ENCODE measurements at regions not wholly inside any gene's neighbourhood (a gene's known extent, or its start where the extent isn't known, plus 50 kb on each side); places are given as distances from the start of the nearest gene placed in this dataset.
A peak's percentile ranks its signal among the peaks of the same experiment; 100 is the strongest.

- H3K4me3 ChIP-seq = no peak overlapping the region
- 71 to 90% methylated on average over 2 of the region's 2 CpGs for WGBS, 2 donors
- TF ChIP-seq POLR2A (IDR thresholded peaks at IDR 0.05) = no peak
- H3K27ac ChIP-seq = peak overlapping the region in 1 of 4 donors; percentile 32
- peaks cover 0 to 13% (median 9%) of the 10 kb centered on the region in 3 donors for H3K4me1 ChIP-seq
- no peak for DNase-seq
- no peaks in the 10 kb centered on the region for H3K27me3 ChIP-seq
- no peaks in the 10 kb centered on the region for H3K36me3 ChIP-seq
- no peaks in the 10 kb centered on the region for H3K9me3 ChIP-seq
- intact Hi-C loops (cut with DNase I) = no loop called here
Observed at GRCh38 chr3:25235466-25235865, 192.6 kb upstream of the RARB start.

DNA sequence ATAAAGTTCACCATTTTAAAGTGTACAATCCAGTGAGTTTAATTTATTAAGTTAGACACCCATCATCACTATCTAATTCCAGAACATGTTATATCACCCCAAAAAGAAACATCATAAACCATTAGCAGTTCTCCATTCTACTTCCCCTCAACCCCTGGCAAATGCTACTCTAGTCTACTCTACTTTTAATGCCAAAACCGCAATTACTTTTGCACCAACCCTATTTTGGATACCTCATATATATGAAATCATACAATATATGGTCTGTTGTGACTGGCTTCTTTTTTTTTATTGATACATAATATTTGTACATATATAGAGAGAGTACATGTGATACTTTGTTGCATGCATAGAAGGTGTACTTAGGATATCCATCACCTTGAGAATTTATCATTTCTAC lies 190.5 kb upstream of the RARB start:
- intact Hi-C loops (cut with DNase I) = no loop called here
- H3K27ac ChIP-seq = no peak overlapping the region
- 77 to 78% methylated on average over 1 of the region's 1 CpG for WGBS, 2 donors
- no peak overlapping the region for H3K4me3 ChIP-seq
- no peaks in the 10 kb centered on the region for H3K36me3 ChIP-seq
- H3K4me1 ChIP-seq = peaks cover 0 to 13% (median 9%) of the 10 kb centered on the region in 3 donors
- DNase-seq = no peak
- TF ChIP-seq, protein P1, sequence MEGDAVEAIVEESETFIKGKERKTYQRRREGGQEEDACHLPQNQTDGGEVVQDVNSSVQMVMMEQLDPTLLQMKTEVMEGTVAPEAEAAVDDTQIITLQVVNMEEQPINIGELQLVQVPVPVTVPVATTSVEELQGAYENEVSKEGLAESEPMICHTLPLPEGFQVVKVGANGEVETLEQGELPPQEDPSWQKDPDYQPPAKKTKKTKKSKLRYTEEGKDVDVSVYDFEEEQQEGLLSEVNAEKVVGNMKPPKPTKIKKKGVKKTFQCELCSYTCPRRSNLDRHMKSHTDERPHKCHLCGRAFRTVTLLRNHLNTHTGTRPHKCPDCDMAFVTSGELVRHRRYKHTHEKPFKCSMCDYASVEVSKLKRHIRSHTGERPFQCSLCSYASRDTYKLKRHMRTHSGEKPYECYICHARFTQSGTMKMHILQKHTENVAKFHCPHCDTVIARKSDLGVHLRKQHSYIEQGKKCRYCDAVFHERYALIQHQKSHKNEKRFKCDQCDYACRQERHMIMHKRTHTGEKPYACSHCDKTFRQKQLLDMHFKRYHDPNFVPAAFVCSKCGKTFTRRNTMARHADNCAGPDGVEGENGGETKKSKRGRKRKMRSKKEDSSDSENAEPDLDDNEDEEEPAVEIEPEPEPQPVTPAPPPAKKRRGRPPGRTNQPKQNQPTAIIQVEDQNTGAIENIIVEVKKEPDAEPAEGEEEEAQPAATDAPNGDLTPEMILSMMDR (IDR thresholded peaks at IDR 0.05) = no peak
- no peak for TF ChIP-seq POLR2A (IDR thresholded peaks at IDR 0.05)
- H3K27me3 ChIP-seq = no peaks in the 10 kb centered on the region
- H3K9me3 ChIP-seq = peaks cover 0 to 5% (median 3%) of the 10 kb centered on the region in 3 donors

DNA sequence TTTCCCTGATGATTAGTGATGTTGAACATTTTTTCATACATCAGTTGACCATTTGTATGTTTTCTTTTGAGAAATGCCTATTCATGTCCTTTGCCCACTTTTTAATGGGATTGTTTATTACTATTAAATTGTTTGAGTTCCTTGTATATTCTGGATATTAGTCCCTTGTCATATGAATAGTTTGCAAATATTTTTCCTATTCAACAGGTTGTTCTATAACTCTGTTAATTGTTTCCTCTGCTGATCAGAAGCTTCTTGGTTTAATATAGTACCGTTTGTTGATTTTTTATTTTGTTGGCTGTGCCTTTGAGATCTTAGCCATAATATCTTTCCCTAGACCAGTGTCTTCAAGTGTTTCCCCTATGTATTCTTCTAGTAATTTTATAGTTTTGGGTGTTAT lies 189.0 kb upstream of the RARB start:
- intact Hi-C loops (cut with DNase I) = no loop called here
- H3K27ac ChIP-seq = no peak overlapping the region
- no peaks in the 10 kb centered on the region for H3K36me3 ChIP-seq
- TF ChIP-seq, protein P1 (IDR thresholded peaks at IDR 0.05) = no peak
- no peak for TF ChIP-seq POLR2A (IDR thresholded peaks at IDR 0.05)
- no peak overlapping the region for H3K4me3 ChIP-seq
- H3K4me1 ChIP-seq = peaks cover 0 to 13% (median 9%) of the 10 kb centered on the region in 3 donors
- WGBS, 2 donors = 83 to 93% methylated on average over 1 of the region's 1 CpG
- DNase-seq = no peak
- H3K9me3 ChIP-seq = peaks cover 0 to 9% (median 6%) of the 10 kb centered on the region in 3 donors
- H3K27me3 ChIP-seq = no peaks in the 10 kb centered on the region

- no peak for DNase-seq
- WGBS, 2 donors = 66% methylated on average over 3 of the region's 5 CpGs; no CpG with 5 or more reads in 1 of the 2 donors
- Histone ChIP-seq H3K4me3 (no peak overlapping the region), H3K27ac (no peak overlapping the region), H3K4me1 (no peaks in the 10 kb centered on the region), H3K27me3 (no peaks in the 10 kb centered on the region), H3K9me3 (peaks cover 0 to 14% (median 7%) of the 10 kb centered on the region in 3 donors), H3K36me3 (no peaks in the 10 kb centered on the region)
- TF ChIP-seq POLR2A (IDR thresholded peaks at IDR 0.05) = no peak
- TF ChIP-seq, protein P1 (IDR thresholded peaks at IDR 0.05) = no peak
- intact Hi-C loops (cut with DNase I) = no loop called here
Observed at GRCh38 chr3:25246913-25247312, 181.2 kb upstream of the RARB start.

GRCh38 chr3:25252291-25252690 lies 175.8 kb upstream of the RARB start:
- H3K4me3 ChIP-seq = no peak overlapping the region
- intact Hi-C loops (cut with DNase I) = no loop called here
- WGBS, 2 donors = 73 to 89% methylated on average over 1 of the region's 1 CpG
- H3K4me1 ChIP-seq = no peaks in the 10 kb centered on the region
- no peaks in the 10 kb centered on the region for H3K36me3 ChIP-seq
- TF ChIP-seq POLR2A (IDR thresholded peaks at IDR 0.05) = no peak
- TF ChIP-seq, protein P1 (IDR thresholded peaks at IDR 0.05) = no peak
- no peaks in the 10 kb centered on the region for H3K27me3 ChIP-seq
- H3K27ac ChIP-seq = no peak overlapping the region
- no peak for DNase-seq
- H3K9me3 ChIP-seq = peaks cover 0 to 12% (median 5%) of the 10 kb centered on the region in 3 donors

DNA sequence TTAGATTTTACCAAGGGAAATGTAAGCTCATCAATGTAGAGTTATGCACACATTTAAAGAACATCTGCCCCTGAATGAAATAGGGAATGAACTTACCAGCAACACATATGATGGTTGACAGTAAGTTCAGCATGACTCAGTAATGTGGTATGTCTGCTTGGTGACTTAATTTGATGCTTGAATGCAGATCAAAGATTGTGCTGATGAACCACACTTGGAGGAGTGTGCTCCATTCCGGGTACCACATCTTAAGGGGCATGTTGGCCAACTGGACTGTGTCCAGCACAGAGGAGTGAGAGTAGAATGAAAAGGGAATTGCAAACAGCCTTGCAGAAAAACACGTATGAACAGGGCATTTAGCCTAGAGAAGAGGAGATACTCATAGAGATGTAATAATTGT lies 171.0 kb upstream of the RARB start:
- H3K4me1 ChIP-seq = no peaks in the 10 kb centered on the region
- TF ChIP-seq, protein P1 (IDR thresholded peaks at IDR 0.05) = no peak
- no peak for TF ChIP-seq POLR2A (IDR thresholded peaks at IDR 0.05)
- intact Hi-C loops (cut with DNase I) = no loop called here
- no peaks in the 10 kb centered on the region for H3K27me3 ChIP-seq
- whole genome bisulfite sequencing, 2 donors = 21 to 29% methylated on average over 2 of the region's 2 CpGs
- DNase-seq = no peak
- H3K36me3 ChIP-seq = no peaks in the 10 kb centered on the region
- peaks cover 0 to 9% (median 0%) of the 10 kb centered on the region in 3 donors for H3K9me3 ChIP-seq
- no peak overlapping the region for H3K4me3 ChIP-seq
- no peak overlapping the region for H3K27ac ChIP-seq
